ENCODE measurements at regions not wholly inside any gene's neighbourhood (a gene's known extent, or its start where the extent isn't known, plus 50 kb on each side); places are given as distances from the start of the nearest gene placed in this dataset.
"Not testable (repeated sequence)": the region's sequence is repeated elsewhere in the genome, so short reads cannot be mapped to it uniquely, and the experiment has no call there.

GRCh38 chr6:28771401-28772267 is 152.2 kb downstream of the TRIM27 start:
- no peak for DNase-seq

- DNase-seq, result no peak
Observed at GRCh38 chr6:28772480-28773381, 151.1 kb downstream of the TRIM27 start.

GRCh38 chr6:28774292-28775051 is 149.3 kb downstream of the TRIM27 start:
- no peak for DNase-seq

- DNase-seq, result no peak
Observed at GRCh38 chr6:28775052-28775376, 148.8 kb downstream of the TRIM27 start.

- DNase-seq, result no peak
Observed at GRCh38 chr6:28775405-28776129, 148.2 kb downstream of the TRIM27 start.

GRCh38 chr6:28776269-28777146 is 147.3 kb downstream of the TRIM27 start:
- DNase-seq, result no peak

- DNase-seq, result no peak
Observed at GRCh38 chr6:28777147-28777461, 146.7 kb downstream of the TRIM27 start.

GRCh38 chr6:28782113-28782673 is 141.6 kb downstream of the TRIM27 start:
- no peak for DNase-seq

- no peak for DNase-seq
Observed at GRCh38 chr6:28785962-28786679, 137.7 kb downstream of the TRIM27 start.

- DNase-seq, result no peak
Observed at GRCh38 chr6:28789553-28790083, 134.2 kb downstream of the TRIM27 start.

- no peak for DNase-seq
Observed at GRCh38 chr6:28791002-28791383, 132.8 kb downstream of the TRIM27 start.

GRCh38 chr6:28794175-28795002 is 129.4 kb downstream of the TRIM27 start:
- DNase-seq, result no peak

- DNase-seq, result not testable (repeated sequence)
Observed at GRCh38 chr6:28800647-28801046, 123.1 kb downstream of the TRIM27 start.

GRCh38 chr6:28802417-28803336 is 121.1 kb downstream of the TRIM27 start:
- DNase-seq, result no peak

- no peak for DNase-seq
Observed at GRCh38 chr6:28803337-28803709, 120.5 kb downstream of the TRIM27 start.

GRCh38 chr6:28807682-28808280 is 116.0 kb downstream of the TRIM27 start:
- DNase-seq, result no peak

- no peak for DNase-seq
Observed at GRCh38 chr6:28808383-28808782, 115.4 kb downstream of the TRIM27 start.

Data from activated CD4-positive, CD25-positive, alpha-beta regulatory T cell treated with anti-CD3 and anti-CD28 coated beads, Interleukin-2, amount 50 U/mL, for 72 hours (primary cell).